Fibroblast of skin of abdomen (primary cell): ENCODE measurements at regions not wholly inside any gene's neighbourhood (a gene's known extent, or its start where the extent isn't known, plus 50 kb on each side); places are given as distances from the start of the nearest gene placed in this dataset.
"Not testable (repeated sequence)": the region's sequence is repeated elsewhere in the genome, so short reads cannot be mapped to it uniquely, and the experiment has no call there.

ENCODE experiments used
- DNase-seq: peaks from one replicate; pipeline ENCODE4 v3.0.0-alpha.2; 2013

DNA sequence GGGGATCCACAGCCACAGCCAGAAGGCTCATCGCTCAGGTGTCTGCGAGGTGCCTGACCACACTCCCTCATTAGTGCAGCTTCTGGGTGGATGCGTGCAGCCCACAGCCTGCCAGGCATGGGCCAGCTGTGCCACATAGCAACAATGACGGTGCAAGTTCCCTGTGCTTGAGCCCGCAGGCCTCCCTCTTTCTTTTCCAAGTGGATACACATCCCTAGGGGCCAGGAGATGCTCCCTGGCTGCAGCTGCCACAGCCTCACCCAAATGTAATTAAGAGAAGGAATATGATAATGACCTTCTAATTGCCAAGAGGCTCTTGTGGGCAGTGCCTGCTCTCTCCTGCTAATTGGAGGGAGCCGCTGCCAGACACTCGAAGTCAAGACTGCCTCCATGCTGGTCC lies 116.0 kb upstream of the PPP1R26 start:
- DNase-seq = no peak

DNA sequence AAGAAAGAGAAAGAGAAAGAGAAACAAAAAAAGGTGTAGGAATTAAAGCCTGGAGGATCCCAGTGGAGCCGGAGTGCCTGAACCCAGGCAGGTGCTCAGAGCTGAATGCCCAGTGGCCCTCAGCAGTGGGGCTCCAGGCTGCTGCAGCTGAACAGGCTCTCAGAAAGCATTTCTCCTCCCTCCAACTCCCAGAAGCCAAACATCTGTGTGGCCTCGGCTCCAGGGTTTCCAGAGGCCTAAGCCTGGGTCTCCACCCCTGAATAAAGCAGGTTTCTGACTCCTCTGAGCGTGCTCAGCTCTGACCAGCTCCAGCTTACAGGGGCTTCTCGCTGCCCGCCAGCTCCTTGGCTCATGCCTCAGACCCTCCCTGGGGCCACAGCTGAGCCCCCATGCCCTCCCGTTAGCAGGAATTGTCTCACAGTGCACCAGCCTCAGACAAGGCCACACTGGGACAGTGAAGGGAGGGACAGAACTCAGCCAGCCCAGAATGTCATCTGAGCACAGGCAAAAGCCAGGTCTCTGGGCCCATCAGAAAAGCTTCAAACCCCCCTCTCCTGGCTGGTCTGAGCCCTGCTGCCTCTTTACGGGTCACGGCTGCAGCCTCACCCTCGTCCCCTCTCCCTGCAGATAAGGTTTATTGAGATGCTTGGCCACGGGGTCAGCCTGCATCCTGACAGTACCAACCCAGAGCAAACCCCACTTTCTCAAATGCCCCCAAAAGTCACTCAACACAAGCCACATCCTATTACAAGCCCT lies 114.4 kb upstream of the PPP1R26 start:
- DNase-seq = no peak

DNA sequence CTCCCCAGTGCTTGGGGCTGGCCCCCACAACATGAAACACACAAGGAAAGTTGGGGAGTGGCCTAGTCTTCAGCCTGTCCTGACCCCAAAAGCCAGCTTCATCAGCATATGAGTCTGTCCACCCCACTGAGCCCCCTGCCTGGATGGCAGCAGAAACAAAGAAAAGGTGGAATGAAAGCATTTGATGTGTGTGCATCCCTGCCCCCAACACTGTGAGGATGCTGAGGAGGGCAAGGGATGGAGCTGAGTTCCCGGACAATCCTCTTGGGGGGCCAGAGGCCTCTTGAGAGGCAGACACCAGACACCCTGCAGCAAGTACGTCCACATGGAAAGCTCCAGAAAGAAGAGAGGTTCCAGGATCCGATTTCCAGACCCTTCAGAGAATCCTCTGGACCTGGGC lies 113.5 kb upstream of the PPP1R26 start:
- no peak for DNase-seq

DNA sequence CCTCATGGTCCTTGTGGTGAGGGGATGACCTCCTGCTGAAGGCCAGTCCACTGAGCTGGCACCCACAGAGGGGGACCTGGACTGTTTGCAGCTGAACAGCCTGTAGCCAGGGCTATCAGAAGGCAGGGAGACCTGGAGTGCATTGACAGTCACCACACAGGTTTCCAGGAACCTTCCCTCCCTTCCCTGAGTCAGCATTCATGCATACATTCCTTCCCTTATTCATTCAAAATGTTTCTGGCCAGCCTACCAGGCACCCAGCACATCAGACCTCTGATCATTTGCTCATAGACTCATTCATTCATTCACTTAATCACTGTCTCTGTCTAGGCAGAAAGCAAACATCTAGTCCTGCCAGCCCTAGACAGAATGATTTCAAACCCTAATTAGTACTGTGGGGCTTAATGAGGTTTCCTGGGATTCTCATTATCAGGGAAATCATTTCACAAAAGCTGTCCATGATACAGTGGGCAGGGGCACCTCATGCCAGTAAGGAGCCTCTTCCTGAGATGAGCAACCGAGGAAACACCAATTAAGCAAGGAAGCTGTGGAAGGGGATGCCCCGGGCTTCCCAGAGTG lies 110.1 kb upstream of the PPP1R26 start:
- no peak for DNase-seq

DNA sequence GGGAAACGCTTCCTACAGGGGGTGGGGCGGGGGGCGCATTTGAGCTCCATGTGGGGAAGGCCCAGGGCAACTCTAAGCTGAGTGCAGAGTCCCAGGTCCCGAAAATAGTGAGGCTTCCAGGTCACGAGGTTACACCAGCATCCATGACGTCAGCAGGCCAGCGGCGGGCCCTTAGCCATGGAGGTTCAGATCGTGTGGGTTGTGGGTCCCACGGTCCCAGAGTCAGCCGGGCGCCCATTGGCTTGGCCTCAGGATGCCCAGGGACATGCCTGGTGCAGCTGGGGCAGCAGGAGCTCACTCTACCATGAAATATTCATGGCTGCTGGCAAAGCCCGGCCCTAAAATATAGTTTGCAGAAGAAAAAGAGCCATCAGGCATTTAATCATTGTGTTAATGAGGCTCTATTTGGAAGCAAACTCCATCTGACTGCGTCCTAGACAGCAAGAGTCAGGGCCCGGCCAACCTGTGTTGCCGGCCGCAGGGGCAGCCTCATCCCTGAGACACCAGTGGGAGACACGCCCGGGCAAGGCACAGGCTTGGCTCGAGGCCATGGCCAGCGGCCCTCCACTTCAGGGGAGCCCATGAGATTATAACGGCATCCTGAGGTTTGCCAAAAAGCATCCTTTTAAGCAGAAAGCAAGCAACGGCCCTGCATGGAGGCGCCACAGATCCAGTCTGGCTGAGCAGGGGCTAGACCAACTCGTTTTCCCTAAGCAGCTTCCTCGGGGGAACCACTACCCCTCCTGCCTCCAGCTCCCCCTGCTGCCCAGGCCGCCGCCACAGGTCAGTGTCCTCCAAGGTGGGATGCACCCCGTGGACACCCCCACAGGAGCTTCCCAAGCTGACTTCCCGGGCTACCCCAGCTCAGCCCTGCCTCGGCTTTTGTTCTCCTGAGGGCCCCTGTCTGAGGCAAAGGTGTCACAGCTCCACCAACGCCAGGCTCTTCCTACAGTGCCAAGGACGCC lies 108.9 kb upstream of the PPP1R26 start:
- no peak for DNase-seq

DNA sequence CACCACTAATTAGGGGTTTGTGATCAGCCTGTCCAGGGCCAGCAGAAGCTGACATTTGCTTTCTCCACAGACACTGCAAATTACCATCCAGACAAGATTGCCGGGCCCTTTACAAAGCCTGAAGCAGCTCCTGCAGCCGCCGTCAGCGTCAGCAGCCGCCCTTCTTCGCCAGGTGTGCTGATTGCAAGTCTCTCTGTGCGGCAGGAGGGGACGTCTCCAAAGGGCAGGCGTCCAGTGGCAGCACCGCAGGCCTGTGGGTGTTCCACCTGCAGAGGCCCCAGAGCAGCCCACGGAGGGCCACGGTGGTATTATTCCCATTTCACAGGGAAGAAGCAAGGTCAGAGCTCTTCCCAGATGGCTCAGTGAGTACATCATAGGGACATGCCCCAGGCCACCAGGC lies 108.0 kb upstream of the PPP1R26 start:
- DNase-seq = no peak

DNA sequence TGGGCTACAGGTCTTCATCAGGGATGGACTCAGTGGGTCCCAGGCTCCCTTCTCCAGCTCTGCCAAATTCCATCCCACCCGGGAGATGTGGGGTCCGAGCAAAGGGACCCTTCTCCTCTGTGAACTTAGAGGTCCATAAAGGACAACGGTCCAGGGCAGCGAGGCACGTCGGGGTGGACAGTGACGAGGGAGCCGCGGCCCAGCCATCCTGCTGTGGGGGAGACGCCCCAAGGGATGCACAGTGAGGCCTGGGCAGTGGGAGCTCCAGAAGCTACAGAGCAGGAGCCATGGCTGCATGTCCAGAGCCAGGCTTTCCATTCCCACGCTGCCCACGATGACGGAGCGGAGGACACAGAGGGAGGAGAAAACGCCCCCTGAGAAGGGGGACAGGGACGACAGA lies 107.5 kb upstream of the PPP1R26 start:
- no peak for DNase-seq

DNA sequence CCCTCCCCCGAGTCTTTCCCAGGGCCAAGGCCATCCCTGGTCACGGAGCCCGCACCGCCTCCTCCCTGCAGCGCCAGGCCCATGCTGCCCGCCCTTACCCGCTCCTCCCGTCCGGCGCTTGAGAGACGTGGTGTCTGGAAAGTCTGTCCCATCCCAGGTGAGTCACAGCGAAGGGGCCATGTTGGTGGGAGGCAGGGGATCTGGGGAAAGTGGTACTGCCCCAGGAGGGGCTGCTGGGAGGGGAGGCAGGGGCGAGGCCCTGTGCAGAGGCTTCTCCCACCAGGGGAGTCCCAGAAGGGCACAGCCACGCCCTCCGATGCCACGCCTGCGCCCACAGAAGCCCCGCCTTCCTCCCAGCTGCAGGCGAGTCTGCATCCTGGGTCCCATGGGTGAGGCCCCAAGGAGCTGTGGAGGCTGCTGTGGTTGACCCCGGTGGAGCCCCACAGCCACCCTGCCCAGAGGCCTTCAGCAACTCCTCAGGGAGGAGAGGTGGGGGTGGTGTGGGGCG lies 107.0 kb upstream of the PPP1R26 start:
- no peak for DNase-seq

DNA sequence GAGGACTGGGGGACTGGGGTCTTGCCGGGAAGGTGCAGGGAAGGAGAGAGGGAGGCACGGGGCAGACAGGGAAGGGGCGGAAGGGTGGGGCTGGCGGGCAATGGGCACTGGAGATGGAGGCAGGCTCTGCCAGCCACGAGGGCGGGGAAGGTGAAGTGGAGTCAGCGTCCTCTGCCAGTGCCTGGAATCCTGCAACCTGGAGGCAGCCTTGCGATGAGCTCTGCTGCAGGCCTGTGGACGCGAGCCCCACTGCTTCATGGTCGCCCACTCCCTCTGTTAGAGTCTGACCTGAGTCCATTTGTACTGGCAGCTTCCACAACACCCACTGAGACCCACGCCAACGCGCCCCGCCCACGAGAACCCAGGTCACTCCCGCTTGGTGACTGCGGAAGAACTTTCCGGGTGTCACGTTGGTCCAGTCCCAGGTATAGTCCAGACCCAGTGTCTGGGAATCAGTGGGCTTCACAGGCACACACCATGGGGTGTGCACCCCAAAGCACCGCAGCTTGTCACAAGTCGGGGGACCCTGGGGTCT lies 106.4 kb upstream of the PPP1R26 start:
- DNase-seq = no peak

DNA sequence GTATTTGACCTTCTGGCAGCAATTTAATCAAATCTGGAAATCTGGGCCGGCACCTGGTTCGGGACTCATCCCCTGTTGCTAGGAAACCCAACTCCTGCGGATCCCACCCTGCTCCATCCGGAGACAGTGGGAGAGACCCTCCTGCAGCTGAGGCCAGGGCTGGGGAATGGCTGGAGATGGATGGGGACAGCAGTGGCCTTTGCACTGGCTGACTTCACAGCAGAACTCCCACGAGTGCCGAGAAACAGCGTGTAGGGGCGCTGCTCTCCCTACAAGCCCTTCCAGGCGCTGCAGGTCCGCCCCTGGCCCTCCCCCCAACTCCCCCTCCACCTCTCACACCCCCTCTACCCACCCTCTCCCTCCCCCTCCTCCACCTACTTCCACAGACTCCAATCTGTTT lies 105.8 kb upstream of the PPP1R26 start:
- DNase-seq = no peak

DNA sequence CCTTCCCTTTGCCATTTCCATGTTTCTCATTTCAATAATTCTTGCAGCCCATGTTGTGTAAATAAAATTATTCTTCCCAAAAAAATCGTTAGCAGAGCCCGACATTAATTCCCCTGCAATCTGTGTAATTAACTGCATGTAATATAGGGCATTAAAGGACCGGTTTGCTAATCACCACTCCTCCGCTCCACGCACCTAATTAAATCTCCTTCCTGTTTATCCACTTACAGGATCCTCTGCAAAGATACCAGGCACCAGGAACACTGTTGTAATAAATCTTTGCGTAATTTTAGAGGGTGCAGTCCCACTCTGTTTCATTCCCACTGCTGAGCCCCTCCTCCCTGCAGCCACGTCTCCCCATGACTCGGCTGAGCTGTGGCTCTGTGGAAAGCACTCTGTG lies 105.0 kb upstream of the PPP1R26 start:
- no peak for DNase-seq

DNA sequence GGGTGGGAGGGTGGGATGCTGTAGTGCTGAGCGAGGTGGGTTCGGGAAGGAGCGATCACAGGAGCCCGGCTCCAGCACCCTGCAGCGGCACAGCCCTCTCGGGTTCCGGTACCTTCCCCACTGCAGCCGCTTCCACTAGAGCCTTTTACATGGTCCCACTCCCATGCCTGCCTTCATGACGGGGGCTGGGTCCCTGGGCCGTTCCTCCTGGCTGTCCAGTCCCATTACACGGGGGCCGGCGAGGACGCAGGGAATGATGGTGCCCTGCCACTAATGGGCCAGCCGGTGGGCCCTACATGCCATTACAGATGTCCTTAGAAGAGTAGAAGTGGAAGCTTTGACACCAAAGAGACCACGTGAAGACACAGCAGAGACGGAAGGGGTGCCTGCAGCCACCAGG lies 104.6 kb upstream of the PPP1R26 start:
- DNase-seq = no peak

DNA sequence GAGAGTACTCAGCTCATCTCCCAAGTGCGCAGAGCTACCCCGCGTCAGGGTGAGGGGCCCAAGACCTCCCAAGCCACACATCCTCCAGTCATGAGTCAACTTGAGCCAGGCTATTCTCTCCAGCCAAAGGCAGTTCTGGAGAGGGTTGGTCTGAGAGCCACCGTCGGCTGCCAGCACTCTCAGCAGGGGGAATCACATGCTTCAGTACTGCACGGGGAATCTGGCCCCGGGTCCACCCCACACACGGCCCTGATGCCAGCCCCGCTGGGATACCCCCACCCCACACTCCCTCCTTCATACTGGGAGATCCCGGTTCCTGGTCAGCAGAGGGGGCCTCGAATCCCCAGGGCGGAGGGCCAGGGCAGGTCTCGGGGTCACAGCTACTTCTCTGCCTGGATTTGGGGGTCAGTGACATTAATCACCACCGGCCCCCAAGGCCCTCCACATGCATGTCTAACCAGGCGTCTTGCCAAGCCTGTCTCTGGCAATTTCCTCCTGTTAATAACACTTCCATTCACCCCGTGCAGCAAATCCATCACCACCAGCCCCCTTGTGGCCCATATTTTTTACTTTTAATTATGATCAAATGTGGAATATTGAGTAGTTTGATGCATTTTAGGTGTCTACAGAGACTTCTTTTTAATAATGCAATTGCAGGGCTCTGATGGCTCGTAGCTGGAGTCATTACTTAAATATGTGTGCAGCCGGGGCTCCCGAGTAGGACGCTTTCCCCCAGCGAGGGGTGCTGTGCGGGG lies 102.9 kb upstream of the PPP1R26 start:
- DNase-seq = no peak

DNA sequence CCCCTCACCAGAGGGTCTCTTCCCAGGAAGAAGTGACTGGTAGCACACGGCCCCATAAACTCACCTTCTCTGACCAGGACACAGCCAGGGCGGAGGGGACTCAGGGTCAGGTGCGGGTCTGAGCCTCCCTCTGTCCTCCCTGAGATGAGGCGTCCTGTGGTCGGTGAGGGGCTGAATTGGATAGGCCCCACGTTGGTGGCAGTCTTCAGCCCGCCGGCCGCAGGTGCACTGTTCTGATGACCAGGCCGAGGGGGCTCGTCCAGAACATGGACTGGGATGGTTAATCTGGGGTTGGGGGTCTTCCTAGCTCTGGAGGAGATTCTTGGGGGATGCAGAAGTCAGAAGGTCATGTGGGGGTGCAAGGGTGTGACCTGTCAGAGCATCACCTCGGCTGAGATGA lies 102.2 kb upstream of the PPP1R26 start:
- DNase-seq = no peak

DNA sequence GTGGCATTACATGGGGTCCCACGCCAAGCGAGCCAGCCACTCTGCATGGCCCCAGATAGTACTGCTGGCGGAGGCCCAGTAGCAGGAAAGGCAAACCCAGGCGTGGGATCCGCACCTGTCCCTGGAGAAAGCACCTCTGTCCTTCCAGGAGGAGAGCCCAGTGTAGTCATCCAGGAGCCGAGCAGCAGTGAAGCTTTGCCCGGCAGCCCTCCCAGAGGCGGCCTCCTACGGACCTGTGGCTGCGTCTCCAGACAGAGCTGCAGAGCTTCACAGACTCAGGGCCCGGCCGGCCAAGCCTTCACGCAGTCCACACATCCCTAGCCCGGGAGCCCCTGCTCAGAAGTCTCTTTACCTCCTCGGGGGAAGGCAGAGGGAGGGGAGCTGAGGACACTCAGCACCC lies 100.8 kb upstream of the PPP1R26 start:
- no peak for DNase-seq

DNA sequence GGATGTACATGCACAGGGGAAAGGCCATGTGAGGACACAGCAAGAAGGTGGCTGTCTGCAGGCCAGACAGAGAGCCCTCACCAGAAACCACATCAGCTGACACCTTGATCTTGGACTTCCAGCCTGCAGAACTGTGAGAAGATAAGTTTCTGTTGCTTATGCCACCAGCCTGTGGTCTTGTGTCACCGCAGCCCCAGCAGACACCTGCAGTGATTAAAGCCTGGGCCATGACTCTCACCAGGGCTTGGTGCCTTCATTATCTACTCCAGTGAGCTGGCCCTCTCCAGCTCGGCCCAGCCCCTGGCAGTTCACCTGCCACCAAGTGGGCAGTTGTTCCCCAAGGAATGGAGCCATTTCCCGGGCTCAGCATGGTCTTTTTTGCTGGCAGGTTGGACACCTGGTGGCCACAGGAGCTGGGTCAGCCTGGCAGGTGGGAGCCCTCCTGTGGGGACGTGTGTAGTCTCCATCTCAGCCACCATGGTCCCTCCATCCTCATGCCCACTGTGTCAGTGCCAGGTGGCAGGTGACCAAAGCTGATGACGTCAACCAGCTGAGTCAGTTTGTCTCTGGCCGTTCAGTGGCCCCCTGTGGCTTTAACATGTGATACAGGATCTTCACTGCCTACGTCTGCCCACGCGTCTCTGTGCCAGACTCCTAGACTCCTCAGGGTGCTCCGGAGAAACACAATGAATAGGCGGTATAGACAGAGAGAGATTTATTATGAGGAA lies 99.9 kb upstream of the PPP1R26 start:
- no peak for DNase-seq

DNA sequence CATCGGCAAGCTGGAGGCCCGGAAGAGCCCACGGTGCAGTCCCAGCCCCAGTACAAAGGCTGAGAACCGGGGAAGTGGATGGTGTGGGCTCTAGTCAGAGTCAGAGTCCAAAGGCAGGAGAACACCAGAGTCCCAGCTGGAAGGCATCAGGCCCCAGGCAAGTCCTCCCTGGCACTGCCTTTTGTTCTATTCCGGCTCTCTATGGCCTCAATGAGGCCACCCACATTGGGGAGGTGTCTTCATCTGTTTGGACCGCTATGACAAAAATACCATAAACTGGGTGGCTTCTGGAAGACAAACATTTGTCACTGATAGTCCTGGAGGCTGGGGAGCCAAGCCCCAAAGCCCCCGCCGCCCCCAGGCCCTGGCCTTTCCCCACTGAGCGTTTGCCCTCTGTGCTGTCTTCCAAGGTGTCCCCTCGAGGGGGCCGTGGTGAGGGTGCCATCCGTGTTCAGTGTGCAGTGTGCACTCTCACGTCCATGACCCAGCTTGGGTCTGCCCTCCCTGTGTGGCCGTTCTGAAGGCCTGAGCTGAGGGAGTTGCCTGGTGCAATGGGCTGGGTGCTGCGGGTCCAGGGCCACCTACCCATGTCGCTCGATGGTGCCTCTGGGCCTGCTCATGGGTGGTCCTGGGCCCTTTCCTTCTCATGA lies 99.1 kb upstream of the PPP1R26 start:
- no peak for DNase-seq

DNA sequence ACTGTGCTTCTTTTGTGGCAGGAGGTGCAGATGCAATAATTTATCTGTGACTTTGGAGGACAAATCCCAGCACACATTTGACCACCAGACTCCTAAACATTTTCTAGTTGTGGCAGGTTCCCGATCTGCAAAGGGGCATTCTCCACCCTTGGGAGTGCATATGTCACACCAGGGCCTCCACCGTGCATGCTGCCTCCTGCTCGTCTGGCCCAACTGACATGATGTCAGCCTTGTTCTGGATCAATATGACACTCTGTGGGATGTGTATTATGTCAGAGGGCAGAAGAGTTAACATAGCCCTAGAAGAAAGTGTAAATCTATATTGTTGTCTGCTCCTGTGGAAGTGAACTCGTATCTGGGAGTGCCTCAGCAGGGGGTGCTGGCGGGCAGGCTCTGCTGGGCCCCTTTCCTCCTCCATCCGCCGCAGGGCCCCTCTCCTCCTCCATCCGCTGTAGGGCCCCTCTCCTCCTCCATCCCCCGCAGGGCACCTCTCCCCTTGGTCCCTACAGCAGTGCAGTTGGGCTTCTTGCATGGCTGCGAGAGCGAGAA lies 97.7 kb upstream of the PPP1R26 start:
- no peak for DNase-seq

DNA sequence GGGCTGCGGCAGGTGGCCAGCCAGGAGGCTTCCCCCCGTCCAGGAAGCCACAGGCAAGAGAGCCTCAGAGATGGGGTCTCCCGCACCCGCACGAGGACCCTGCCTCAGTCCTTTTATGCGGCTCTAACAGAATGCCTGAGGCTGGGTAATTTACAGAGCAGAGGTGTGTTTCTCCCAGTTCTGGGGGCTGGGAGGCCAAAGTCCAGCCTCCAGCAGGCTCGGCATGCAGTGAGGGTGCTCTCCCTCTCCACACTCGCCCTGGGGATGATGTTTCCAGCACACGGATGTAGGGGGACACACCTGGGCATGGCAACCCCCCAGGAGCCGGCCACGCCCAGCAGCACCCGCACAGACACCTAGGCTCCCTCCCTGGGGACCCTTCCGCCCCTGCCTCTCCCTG lies 95.4 kb upstream of the PPP1R26 start:
- no peak for DNase-seq

DNA sequence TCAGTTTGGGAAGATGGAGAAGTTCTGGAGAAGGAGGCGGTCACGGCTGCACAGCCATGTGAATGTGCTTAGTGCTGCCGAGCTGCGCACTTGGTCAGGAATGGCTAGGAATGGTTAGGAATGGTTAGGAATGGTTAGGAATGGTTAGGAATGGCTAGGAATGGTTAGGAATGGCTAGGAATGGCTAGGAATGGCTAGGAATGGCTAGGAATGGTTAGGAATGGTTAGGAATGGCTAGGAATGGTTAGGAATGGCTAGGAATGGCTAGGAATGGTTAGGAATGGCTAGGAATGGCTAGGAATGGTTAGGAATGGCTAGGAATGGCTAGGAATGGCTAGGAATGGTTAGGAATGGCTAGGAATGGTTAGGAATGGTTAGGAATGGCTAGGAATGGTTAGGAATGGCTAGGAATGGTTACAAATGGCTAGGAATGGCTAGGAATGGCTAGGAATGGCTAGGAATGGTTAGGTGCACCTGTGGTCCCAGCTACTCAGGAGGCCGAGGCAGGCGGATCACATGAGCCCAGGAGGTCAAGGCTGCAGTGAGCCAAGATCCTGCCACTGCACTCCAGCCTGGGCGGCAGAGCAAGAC lies 94.7 kb upstream of the PPP1R26 start:
- DNase-seq = not testable (repeated sequence)
